ENCODE measurements at regions not wholly inside any gene's neighbourhood (a gene's known extent, or its start where the extent isn't known, plus 50 kb on each side); places are given as distances from the start of the nearest gene placed in this dataset.
"Not testable (repeated sequence)": the region's sequence is repeated elsewhere in the genome, so short reads cannot be mapped to it uniquely, and the experiment has no call there.

- intact Hi-C loops (cut with DNase I): no loop called here
- DNase-seq (ENCODE audit: extremely low spot score): no peak
- WGBS: 54% methylated on average over 2 of the region's 2 CpGs
- Histone ChIP-seq H3K4me1 (no peaks in the 10 kb centered on the region), H3K4me3 (no peak overlapping the region), H3K27me3 (no peaks in the 10 kb centered on the region), H3K27ac (replicated peaks in 1 of 4) (no peak overlapping the region), H3K9me3 (no peaks in the 10 kb centered on the region), H3K36me3 (no peaks in the 10 kb centered on the region)
- TF ChIP-seq POLR2AphosphoS5 (IDR thresholded peaks at IDR 0.05): no peak
- TF ChIP-seq CTCF (IDR thresholded peaks at IDR 0.05): no peak
- TF ChIP-seq EP300 (IDR thresholded peaks at IDR 0.05): no peak
Observed at GRCh38 chr5:152601806-152602732, 197.0 kb upstream of the NMUR2 start.

DNA sequence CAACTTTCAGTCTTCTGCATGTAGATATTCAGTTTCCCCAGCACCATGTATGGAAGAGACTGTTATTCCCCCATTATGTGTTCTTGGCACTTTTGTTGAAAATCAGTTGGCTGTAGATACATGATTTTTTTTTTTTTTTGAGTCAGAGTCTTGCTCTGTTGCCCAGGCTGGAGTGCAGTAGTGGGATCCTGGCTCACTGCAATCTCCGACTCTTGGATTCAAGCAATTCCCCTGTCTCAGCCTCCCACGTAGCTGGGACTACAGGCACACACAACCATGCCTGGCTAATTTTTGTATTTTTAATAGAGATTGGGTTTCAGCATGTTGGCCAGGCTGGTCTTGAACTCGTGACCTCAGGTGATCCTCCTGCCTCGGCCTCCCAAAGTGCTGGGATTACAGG, 201.0 kb upstream of the NMUR2 start:
- DNase-seq (ENCODE audit: extremely low spot score); H3K36me3 ChIP-seq; H3K9me3 ChIP-seq; H3K27me3 ChIP-seq; intact Hi-C loops (cut with DNase I); H3K4me1 ChIP-seq; H3K4me3 ChIP-seq; H3K27ac ChIP-seq (replicated peaks in 1 of 4): not testable (repeated sequence)
- 81% methylated on average over 4 of the region's 4 CpGs for WGBS

DNA sequence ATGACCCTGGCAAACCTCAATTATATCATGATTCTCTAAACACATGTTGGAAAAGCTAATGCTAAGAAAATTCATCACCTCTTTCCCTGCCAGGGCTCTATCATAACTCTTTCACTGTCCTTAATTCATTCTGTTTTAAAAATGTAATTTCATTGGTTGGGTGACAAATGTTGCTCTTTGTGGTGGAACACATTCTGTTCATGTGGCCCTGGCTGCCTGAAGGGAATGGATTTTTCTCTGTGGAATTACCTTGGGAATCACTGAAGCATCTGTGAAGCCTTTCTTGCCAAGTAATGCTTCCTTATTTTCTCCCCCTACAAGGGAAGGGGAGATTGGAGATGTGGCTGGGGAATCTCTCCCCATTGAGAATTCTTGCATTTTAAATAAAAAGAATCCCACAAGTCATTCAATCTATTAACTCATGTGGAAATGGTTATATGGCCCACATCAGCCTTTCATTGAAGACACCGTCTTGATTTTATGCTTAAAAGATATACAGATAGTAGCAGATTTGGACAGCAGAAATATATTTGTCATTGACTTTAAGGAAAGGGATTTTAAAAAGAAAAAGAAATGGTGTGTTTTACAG, 201.8 kb upstream of the NMUR2 start:
- DNase-seq (ENCODE audit: extremely low spot score): no peak
- Histone ChIP-seq H3K27ac (replicated peaks in 1 of 4) (no peak overlapping the region), H3K36me3 (no peaks in the 10 kb centered on the region), H3K4me3 (no peak overlapping the region), H3K9me3 (no peaks in the 10 kb centered on the region), H3K4me1 (peaks cover 0 to 6% (median 0%) of the 10 kb centered on the region in 4 donors), H3K27me3 (no peaks in the 10 kb centered on the region)
- TF ChIP-seq POLR2A (IDR thresholded peaks at IDR 0.05; ENCODE audit: low read depth) (no peak), POLR2AphosphoS5 (IDR thresholded peaks at IDR 0.05) (no peak)
- intact Hi-C loops (cut with DNase I): no loop called here
- WGBS: 53% methylated on average over 1 of the region's 1 CpG

GRCh38 chr5:152607401-152608160, 202.5 kb upstream of the NMUR2 start:
- Histone ChIP-seq H3K36me3 (no peaks in the 10 kb centered on the region), H3K4me3 (no peak overlapping the region), H3K27me3 (no peaks in the 10 kb centered on the region), H3K9me3 (no peaks in the 10 kb centered on the region), H3K4me1 (peaks cover 0 to 6% (median 0%) of the 10 kb centered on the region in 4 donors), H3K27ac (replicated peaks in 1 of 4) (no peak overlapping the region)
- intact Hi-C loops (cut with DNase I): no loop called here
- no peak for TF ChIP-seq POLR2AphosphoS5 (IDR thresholded peaks at IDR 0.05)
- TF ChIP-seq CTCF (IDR thresholded peaks at IDR 0.05): no peak
- TF ChIP-seq POLR2A (IDR thresholded peaks at IDR 0.05; ENCODE audit: low read depth): no peak
- TF ChIP-seq EP300 (IDR thresholded peaks at IDR 0.05): no peak
- WGBS: 62% methylated on average over 3 of the region's 3 CpGs
- DNase-seq (ENCODE audit: extremely low spot score): no peak

GRCh38 chr5:152608458-152608857, 203.4 kb upstream of the NMUR2 start:
- 41% methylated on average over 3 of the region's 3 CpGs for WGBS
- no peak for DNase-seq (ENCODE audit: extremely low spot score)
- Histone ChIP-seq H3K36me3 (no peaks in the 10 kb centered on the region), H3K27ac (replicated peaks in 1 of 4) (no peak overlapping the region), H3K4me1 (peaks cover 0 to 6% (median 0%) of the 10 kb centered on the region in 4 donors), H3K27me3 (no peaks in the 10 kb centered on the region), H3K9me3 (no peaks in the 10 kb centered on the region), H3K4me3 (no peak overlapping the region)
- intact Hi-C loops (cut with DNase I): no loop called here
- no peak for TF ChIP-seq POLR2A (IDR thresholded peaks at IDR 0.05; ENCODE audit: low read depth)
- TF ChIP-seq POLR2AphosphoS5 (IDR thresholded peaks at IDR 0.05): peak; percentile 21 to 27
- no peak for TF ChIP-seq CTCF (IDR thresholded peaks at IDR 0.05)
- TF ChIP-seq EP300 (IDR thresholded peaks at IDR 0.05): no peak
